ENCODE measurements at regions not wholly inside any gene's neighbourhood (a gene's known extent, or its start where the extent isn't known, plus 50 kb on each side); places are given as distances from the start of the nearest gene placed in this dataset.
"Not testable (repeated sequence)": the region's sequence is repeated elsewhere in the genome, so short reads cannot be mapped to it uniquely, and the experiment has no call there.

- no peak for DNase-seq
These were observed 174.0 kb downstream of the ASB1 start for GRCh38 chr2:238600506-238601432.

- no peak for DNase-seq
These were observed 174.9 kb downstream of the ASB1 start for GRCh38 chr2:238601433-238602222.

- no peak for DNase-seq
These were observed 175.7 kb downstream of the ASB1 start for GRCh38 chr2:238602223-238602960.

- no peak for DNase-seq
These were observed 176.9 kb downstream of the ASB1 start for GRCh38 chr2:238603596-238603995.

GRCh38 chr2:238606311-238606710 is 179.6 kb downstream of the ASB1 start:
- DNase-seq, result no peak

- DNase-seq, result no peak
These were observed 186.9 kb downstream of the ASB1 start for GRCh38 chr2:238613610-238614009.

GRCh38 chr2:238614376-238614775 is 187.6 kb downstream of the ASB1 start:
- no peak for DNase-seq

GRCh38 chr2:238615187-238615586 is 188.5 kb downstream of the ASB1 start:
- no peak for DNase-seq

GRCh38 chr2:238616681-238617080 is 190.0 kb downstream of the ASB1 start:
- DNase-seq, result no peak

- DNase-seq, result not testable (repeated sequence)
These were observed 192.0 kb downstream of the ASB1 start for GRCh38 chr2:238618494-238619283.

GRCh38 chr2:238627899-238628298 is 201.2 kb downstream of the ASB1 start:
- no peak for DNase-seq

GRCh38 chr2:238629064-238629463 is 202.3 kb downstream of the ASB1 start:
- DNase-seq, result no peak

GRCh38 chr2:238631491-238632180 is 204.9 kb downstream of the ASB1 start:
- DNase-seq, result no peak

GRCh38 chr2:238632181-238633060 is 205.7 kb downstream of the ASB1 start:
- DNase-seq, result no peak

GRCh38 chr2:238633426-238634328 is 206.9 kb downstream of the ASB1 start:
- DNase-seq, result no peak

- DNase-seq, result no peak
These were observed 208.1 kb downstream of the ASB1 start for GRCh38 chr2:238634701-238635357.

GRCh38 chr2:238635647-238636051 is 208.9 kb downstream of the ASB1 start:
- no peak for DNase-seq

GRCh38 chr2:238636269-238637073 is 209.7 kb downstream of the ASB1 start:
- peak; percentile 35 for DNase-seq
